ENCODE measurements at regions not wholly inside any gene's neighbourhood (a gene's known extent, or its start where the extent isn't known, plus 50 kb on each side); places are given as distances from the start of the nearest gene placed in this dataset.
A peak's percentile ranks its signal among the peaks of the same experiment; 100 is the strongest.
"Not testable (repeated sequence)": the region's sequence is repeated elsewhere in the genome, so short reads cannot be mapped to it uniquely, and the experiment has no call there.

- DNase-seq, result no peak
- peak overlapping the region in 1 of 6 donors; percentile 69 for H3K27ac Mint-ChIP-seq
- no peak for ATAC-seq (ENCODE audit: low read depth in 2 of 2)
These were observed 217.1 kb downstream of the MREG start for GRCh38 chr2:215796140-215796855.

GRCh38 chr2:215794829-215795546, 218.4 kb downstream of the MREG start:
- DNase-seq, result no peak

More at GRCh38 chr2:215796140-215796855, 217.1 kb downstream of the MREG start:
- Mint-ChIP-seq H3K4me3 (no peak overlapping the region), H3K9me3 (peaks cover 0 to 7% (median 0%) of the 10 kb centered on the region in 7 donors), H3K4me1 (no peaks in the 10 kb centered on the region), H3K27me3 (peaks cover 0 to 24% (median 3%) of the 10 kb centered on the region in 3 donors), H3K36me3 (peaks cover 0 to 7% of the 10 kb centered on the region in 2 donors)

GRCh38 chr2:215793747-215794595, 219.4 kb downstream of the MREG start:
- no peak overlapping the region for H3K4me3 Mint-ChIP-seq
- peaks cover 0 to 7% of the 10 kb centered on the region in 2 donors for H3K36me3 Mint-ChIP-seq
- peaks cover 0 to 17% (median 3%) of the 10 kb centered on the region in 3 donors for H3K27me3 Mint-ChIP-seq
- DNase-seq (no peak), ATAC-seq (ENCODE audit: low read depth in 2 of 2) (no peak)
- H3K9me3 Mint-ChIP-seq, result peaks cover 0 to 4% (median 0%) of the 10 kb centered on the region in 7 donors
- no peaks in the 10 kb centered on the region for H3K4me1 Mint-ChIP-seq
- H3K27ac Mint-ChIP-seq, result no peak overlapping the region

More at GRCh38 chr2:215794829-215795546, 218.4 kb downstream of the MREG start:
- H3K27ac Mint-ChIP-seq, result peak overlapping the region in 2 of 6 donors; percentile 8 to 68
- no peak for ATAC-seq (ENCODE audit: low read depth in 2 of 2)
- no peaks in the 10 kb centered on the region for H3K4me1 Mint-ChIP-seq
- H3K9me3 Mint-ChIP-seq, result peaks cover 0 to 4% (median 0%) of the 10 kb centered on the region in 7 donors
- H3K4me3 Mint-ChIP-seq, result no peak overlapping the region
- peaks cover 0 to 20% (median 3%) of the 10 kb centered on the region in 3 donors for H3K27me3 Mint-ChIP-seq
- peaks cover 0 to 7% of the 10 kb centered on the region in 2 donors for H3K36me3 Mint-ChIP-seq

- peaks cover 0 to 8% (median 3%) of the 10 kb centered on the region in 3 donors for H3K27me3 Mint-ChIP-seq
- DNase-seq (no peak), ATAC-seq (ENCODE audit: low read depth in 2 of 2) (no peak)
- H3K4me1 Mint-ChIP-seq, result no peaks in the 10 kb centered on the region
- H3K27ac Mint-ChIP-seq, result no peak overlapping the region
- H3K36me3 Mint-ChIP-seq, result no peaks in the 10 kb centered on the region
- H3K9me3 Mint-ChIP-seq, result no peaks in the 10 kb centered on the region
- no peak overlapping the region for H3K4me3 Mint-ChIP-seq
These were observed 221.8 kb downstream of the MREG start for GRCh38 chr2:215791481-215791937.

- Mint-ChIP-seq H3K36me3 (no peaks in the 10 kb centered on the region), H3K27ac (no peak overlapping the region), H3K4me3 (no peak overlapping the region), H3K27me3 (peaks cover 0 to 3% (median 3%) of the 10 kb centered on the region in 3 donors), H3K9me3 (no peaks in the 10 kb centered on the region), H3K4me1 (no peaks in the 10 kb centered on the region)
- DNase-seq (no peak), ATAC-seq (ENCODE audit: low read depth in 2 of 2) (no peak)
These were observed 222.6 kb downstream of the MREG start for GRCh38 chr2:215790523-215791421.

- no peaks in the 10 kb centered on the region for H3K36me3 Mint-ChIP-seq
- peaks cover 10 to 13% (median 11%) of the 10 kb centered on the region in 3 donors for H3K27me3 Mint-ChIP-seq
These were observed 225.7 kb downstream of the MREG start for GRCh38 chr2:215787565-215788178.

GRCh38 chr2:215787025-215787424, 226.3 kb downstream of the MREG start:
- Mint-ChIP-seq H3K4me1 (no peaks in the 10 kb centered on the region), H3K27ac (no peak overlapping the region), H3K4me3 (no peak overlapping the region), H3K27me3 (peaks cover 10 to 13% (median 11%) of the 10 kb centered on the region in 3 donors), H3K9me3 (no peaks in the 10 kb centered on the region), H3K36me3 (no peaks in the 10 kb centered on the region)
- DNase-seq (no peak), ATAC-seq (ENCODE audit: low read depth in 2 of 2) (no peak)

More at GRCh38 chr2:215787565-215788178, 225.7 kb downstream of the MREG start:
- no peak overlapping the region for H3K27ac Mint-ChIP-seq
- H3K4me1 Mint-ChIP-seq, result no peaks in the 10 kb centered on the region
- no peak for ATAC-seq (ENCODE audit: low read depth in 2 of 2)
- no peaks in the 10 kb centered on the region for H3K9me3 Mint-ChIP-seq
- H3K4me3 Mint-ChIP-seq, result peak overlapping the region in 1 of 8 donors; percentile 57
- no peak for DNase-seq

GRCh38 chr2:215784371-215784783, 229.0 kb downstream of the MREG start:
- no peak overlapping the region for H3K4me3 Mint-ChIP-seq
- no peaks in the 10 kb centered on the region for H3K4me1 Mint-ChIP-seq
- H3K27me3 Mint-ChIP-seq, result peaks cover 13 to 20% (median 14%) of the 10 kb centered on the region in 3 donors
- H3K27ac Mint-ChIP-seq, result no peak overlapping the region
- DNase-seq (no peak), ATAC-seq (ENCODE audit: low read depth in 2 of 2) (no peak)
- no peaks in the 10 kb centered on the region for H3K9me3 Mint-ChIP-seq
- no peaks in the 10 kb centered on the region for H3K36me3 Mint-ChIP-seq

- H3K36me3 Mint-ChIP-seq; ATAC-seq (ENCODE audit: low read depth in 2 of 2); H3K9me3 Mint-ChIP-seq; H3K27ac Mint-ChIP-seq; DNase-seq; H3K4me1 Mint-ChIP-seq; H3K4me3 Mint-ChIP-seq: not testable (repeated sequence)
- H3K27me3 Mint-ChIP-seq, result peaks cover 13 to 20% (median 14%) of the 10 kb centered on the region in 3 donors
These were observed 229.7 kb downstream of the MREG start for GRCh38 chr2:215783640-215784039.

GRCh38 chr2:215782965-215783364, 230.4 kb downstream of the MREG start:
- DNase-seq, result no peak
- Mint-ChIP-seq H3K4me3 (no peak overlapping the region), H3K9me3 (no peaks in the 10 kb centered on the region), H3K36me3 (no peaks in the 10 kb centered on the region), H3K4me1 (no peaks in the 10 kb centered on the region), H3K27ac (no peak overlapping the region), H3K27me3 (peaks cover 13 to 21% (median 14%) of the 10 kb centered on the region in 3 donors)
- ATAC-seq (ENCODE audit: low read depth in 2 of 2), result no peak

GRCh38 chr2:215782295-215782694, 231.1 kb downstream of the MREG start:
- ATAC-seq (ENCODE audit: low read depth in 2 of 2) (no peak), DNase-seq (no peak)
- no peak overlapping the region for H3K4me3 Mint-ChIP-seq
- H3K27ac Mint-ChIP-seq, result no peak overlapping the region
- H3K4me1 Mint-ChIP-seq, result no peaks in the 10 kb centered on the region
- no peaks in the 10 kb centered on the region for H3K36me3 Mint-ChIP-seq
- no peaks in the 10 kb centered on the region for H3K9me3 Mint-ChIP-seq
- peaks cover 13 to 27% (median 14%) of the 10 kb centered on the region in 3 donors for H3K27me3 Mint-ChIP-seq
